IMR-90 (cell line): ENCODE measurements at regions not wholly inside any gene's neighbourhood (a gene's known extent, or its start where the extent isn't known, plus 50 kb on each side); places are given as distances from the start of the nearest gene placed in this dataset.

Source experiments
- ATAC-seq: fragments of 200-7000 bp; cut with Tn5 transposase; 2 replicates; pipeline ENCODE4 v1.9.1; 2020; ENCODE audit warnings: low read depth, mild to moderate bottlenecking, moderate library complexity
- BruUV-seq: library from RNA; stranded (reverse); fragments of 400-500 nt; replicated peaks from 2 replicates; lab custom pipeline; 2021; lab: Mats Ljungman, UMichigan
- CTCF ChIA-PET: fragments of 300-600 bp; formaldehyde crosslinking; extraction: SDS; loops from one replicate; lab custom pipeline; 2021; ENCODE audit warnings: antibody characterized with exemption; lab: Yijun Ruan, JAX
- POLR2A ChIA-PET: fragments of 300-600 bp; sonication (Branson Sonifier 250); formaldehyde crosslinking; loops from one replicate; lab custom pipeline; 2022; ENCODE audit warnings: antibody characterized with exemption; ENCODE audit not compliant: unreplicated experiment; lab: Charles Lee
- DNase-seq: peaks from one replicate; pipeline ENCODE4 v3.0.0; 2013
- H2AFZ ChIP-seq: replicated peaks from 2 replicates; pipeline ENCODE3; 2013; ENCODE audit warnings: low read length, mild to moderate bottlenecking; ENCODE audit not compliant: poor library complexity
- H2AK5ac ChIP-seq: 2 replicates; pipeline ENCODE4 v1.6.1; 2013; ENCODE audit warnings: low read depth, low read length, inconsistent platforms
- H2AK9ac ChIP-seq: replicated peaks from 2 replicates; pipeline ENCODE3; 2013; ENCODE audit warnings: mild to moderate bottlenecking, low read depth, low read length, moderate library complexity; ENCODE audit not compliant: poor library complexity
- H2BK120ac ChIP-seq: 2 replicates; pipeline ENCODE4 v1.6.1; 2013; ENCODE audit warnings: low read depth, low read length, inconsistent platforms
- H2BK15ac ChIP-seq: 3 replicates; pipeline ENCODE4 v1.6.1; 2013; ENCODE audit warnings: low read depth, low read length, inconsistent platforms
- H2BK20ac ChIP-seq: 2 replicates; pipeline ENCODE4 v1.6.1; 2013; ENCODE audit warnings: low read depth, mild to moderate bottlenecking, inconsistent platforms, low read length, moderate library complexity
- H2BK5ac ChIP-seq: 2 replicates; pipeline ENCODE4 v1.6.1; 2013; ENCODE audit warnings: mild to moderate bottlenecking, low read depth, low read length, inconsistent platforms; ENCODE audit not compliant: poor library complexity, severe bottlenecking
- H3K14ac ChIP-seq: replicated peaks from 2 replicates; pipeline ENCODE4 v1.6.1; 2013; ENCODE audit warnings: low read depth, low read length, inconsistent platforms
- H3K18ac ChIP-seq: 2 replicates; pipeline ENCODE4 v1.6.1; 2013; ENCODE audit warnings: low read depth, low read length, control low read depth
- H3K23ac ChIP-seq: 2 replicates; pipeline ENCODE4 v1.6.1; 2013; ENCODE audit warnings: low read depth, low read length, inconsistent platforms
- H3K27ac ChIP-seq: 2 replicates; pipeline ENCODE4 v1.5.1; 2013; ENCODE audit warnings: mild to moderate bottlenecking, control low read depth, low read length; ENCODE audit not compliant: insufficient read depth
- H3K27me3 ChIP-seq: 2 replicates; pipeline ENCODE4 v1.6.1; 2013; ENCODE audit warnings: low read length; ENCODE audit not compliant: control insufficient read depth, insufficient read depth
- H3K36me3 ChIP-seq: 2 replicates; pipeline ENCODE4 v1.6.1; 2013; ENCODE audit warnings: low read length, mixed read lengths; ENCODE audit not compliant: control insufficient read depth, insufficient read depth
- H3K4ac ChIP-seq: 2 replicates; pipeline ENCODE4 v1.6.1; 2013; ENCODE audit warnings: low read depth, low read length, inconsistent platforms
- H3K4me1 ChIP-seq: 2 replicates; pipeline ENCODE4 v1.6.1; 2013; ENCODE audit warnings: low read length, mixed read lengths; ENCODE audit not compliant: control insufficient read depth, insufficient read depth
- H3K4me2 ChIP-seq: 2 replicates; pipeline ENCODE4 v1.6.1; 2013; ENCODE audit warnings: low read depth, mild to moderate bottlenecking, control low read depth, low read length, moderate library complexity
- H3K4me3 ChIP-seq: 2 replicates; pipeline ENCODE4 v1.5.1; 2013; ENCODE audit warnings: low read depth, mild to moderate bottlenecking, control low read depth, low read length, moderate library complexity; ENCODE audit not compliant: insufficient read depth
- H3K56ac ChIP-seq: 2 replicates; pipeline ENCODE4 v1.6.1; 2013; ENCODE audit warnings: low read length, inconsistent platforms; ENCODE audit not compliant: insufficient read depth; ENCODE audit errors: extremely low read depth
- H3K79me1 ChIP-seq, 2 experiments: 2 replicates each; pipeline ENCODE4 v1.6.1; 2013; ENCODE audit warnings: low read length in 2 of 2, inconsistent platforms in 1 of 2, low read depth in 1 of 2
- H3K9ac ChIP-seq: 2 replicates; pipeline ENCODE4 v1.6.1; 2013; ENCODE audit warnings: low read depth, low read length, control low read depth
- H3K9me1 ChIP-seq: 2 replicates; pipeline ENCODE4 v1.6.1; 2013; ENCODE audit warnings: low read length, inconsistent platforms; ENCODE audit not compliant: insufficient read depth
- H3K9me3 ChIP-seq: 2 replicates; pipeline ENCODE4 v1.6.1; 2013; ENCODE audit warnings: low read length; ENCODE audit not compliant: control insufficient read depth, insufficient read depth
- H4K20me1 ChIP-seq: 2 replicates; pipeline ENCODE4 v1.6.1; 2013; ENCODE audit warnings: low read length, inconsistent platforms; ENCODE audit not compliant: insufficient read depth
- H4K5ac ChIP-seq: 2 replicates; pipeline ENCODE4 v1.6.1; 2013; ENCODE audit warnings: mild to moderate bottlenecking, low read depth, low read length, control low read depth
- H4K8ac ChIP-seq, 2 experiments: 2 replicates each; pipeline ENCODE4 v1.6.1; 2013; ENCODE audit warnings: low read depth in 2 of 2, low read length in 2 of 2, control low read depth in 1 of 2, inconsistent platforms in 1 of 2
- H4K91ac ChIP-seq: 2 replicates; pipeline ENCODE4 v1.6.1; 2013; ENCODE audit warnings: low read depth, low read length, inconsistent platforms; ENCODE audit not compliant: insufficient read depth
- BHLHE40 ChIP-seq: fragments of 150-350 bp; IDR thresholded peaks from 2 replicates; pipeline ENCODE4 v1.6.1; 2016; ENCODE audit warnings: mild to moderate bottlenecking, low read depth, low read length
- CEBPB ChIP-seq: IDR thresholded peaks from 2 replicates; pipeline ENCODE4 v1.6.1; 2012; ENCODE audit warnings: low read depth, low read length, improper control_type of control experiment
- CHD1 ChIP-seq: IDR thresholded peaks from 2 replicates; pipeline ENCODE4 v1.6.1; 2012; ENCODE audit warnings: low read depth, low read length, improper control_type of control experiment
- FOS ChIP-seq: fragments of 150-350 bp; IDR thresholded peaks from 2 replicates; pipeline ENCODE4 v1.6.1; 2016; ENCODE audit warnings: low read depth, low read length
- MAFK ChIP-seq: IDR thresholded peaks from 2 replicates; pipeline ENCODE4 v1.6.1; 2012; ENCODE audit warnings: low read depth, low read length, improper control_type of control experiment
- MAZ ChIP-seq: IDR thresholded peaks from 2 replicates; pipeline ENCODE4 v1.6.1; 2012; ENCODE audit warnings: low read depth, mild to moderate bottlenecking, low read length, improper control_type of control experiment, moderate library complexity, borderline replicate concordance
- MXI1 ChIP-seq: IDR thresholded peaks from 2 replicates; pipeline ENCODE4 v1.6.1; 2012; ENCODE audit warnings: low read depth, mild to moderate bottlenecking, low read length, moderate library complexity, borderline replicate concordance
- NFE2L2 ChIP-seq: fragments of 150-350 bp; IDR thresholded peaks from 2 replicates; pipeline ENCODE4 v1.6.1; 2016; ENCODE audit warnings: low read depth, mild to moderate bottlenecking, low read length
- POLR2A ChIP-seq: IDR thresholded peaks from 2 replicates; pipeline ENCODE4 v1.6.1; 2012; ENCODE audit warnings: mild to moderate bottlenecking, low read depth, low read length
- RAD21 ChIP-seq: IDR thresholded peaks from 2 replicates; pipeline ENCODE4 v1.6.1; 2012; ENCODE audit warnings: low read length, improper control_type of control experiment
- RCOR1 ChIP-seq: IDR thresholded peaks from 2 replicates; pipeline ENCODE4 v1.6.1; 2012; ENCODE audit warnings: mild to moderate bottlenecking, low read length, improper control_type of control experiment; ENCODE audit not compliant: insufficient replicate concordance
- RFX5 ChIP-seq: IDR thresholded peaks from 2 replicates; pipeline ENCODE4 v1.8.0; 2012; ENCODE audit warnings: low read depth, mild to moderate bottlenecking, low read length, moderate library complexity
- SMC3 ChIP-seq: fragments of 150-350 bp; IDR thresholded peaks from 2 replicates; pipeline ENCODE4 v1.6.1; 2016; ENCODE audit warnings: low read depth, mild to moderate bottlenecking, antibody characterized with exemption, low read length, moderate library complexity
- USF2 ChIP-seq: fragments of 150-350 bp; IDR thresholded peaks from 2 replicates; pipeline ENCODE4 v1.6.1; 2017; ENCODE audit warnings: mild to moderate bottlenecking, antibody characterized with exemption, low read length, low read depth
- WGBS, 2 experiments: methylation state at CpG; one replicate each; pipeline versions ENCODE4 v1.1.5 to v1.1.7; 2013; ENCODE audit warnings: missing lambda C conversion rate in 2 of 2; ENCODE audit not compliant: insufficient read length in 1 of 2; ENCODE audit errors: extremely low coverage in 2 of 2; 5-methylcytosine and 5-hydroxymethylcytosine counted together
- dilution Hi-C: fragments of 300-500 bp; cut with HindIII; formaldehyde crosslinking; loops from one replicate; pipeline ENCODE4 v1.14.3; 2018; ENCODE audit warnings: low sequenced_read_pairs; ENCODE audit not compliant: unreplicated experiment
- in situ Hi-C: fragments of 300-500 bp; cut with MboI; formaldehyde crosslinking; loops from 3 replicates; pipeline ENCODE4 v1.14.3; 2019; ENCODE audit warnings: low sequenced_read_pairs, inconsistent platforms, mixed read lengths
- intact Hi-C: fragments of 100-400 bp; cut with micrococcal nuclease; formaldehyde crosslinking; loops from 2 replicates; pipeline ENCODE4 v1.10.0; 2022
- TF ChIP-seq, protein P1 (sequence below): conservative IDR thresholded peaks from 2 replicates; pipeline ENCODE4 v1.5.1; 2012; ENCODE audit warnings: mild to moderate bottlenecking, low read depth, low read length, improper control_type of control experiment

DNA sequence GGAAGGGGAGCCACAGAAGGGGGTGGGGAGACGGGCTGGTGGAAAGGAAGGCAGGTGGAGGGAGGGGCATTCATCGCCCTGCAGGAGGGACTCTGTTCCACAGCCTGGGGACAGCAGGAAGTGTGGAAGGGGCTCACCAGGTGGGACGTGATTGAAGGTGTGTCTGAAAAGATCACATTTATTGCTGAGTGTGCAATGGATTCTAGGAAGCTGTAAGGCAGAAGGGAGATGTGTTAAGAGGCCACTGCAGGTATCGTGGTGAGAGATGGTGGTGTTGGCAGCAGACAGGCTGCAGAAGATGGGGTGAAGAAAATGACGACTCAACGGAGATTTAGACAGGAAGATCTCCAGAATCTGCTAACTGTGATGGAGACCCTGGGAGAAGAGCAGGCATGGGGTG, 537.4 kb downstream of the MN1 start:
- dilution Hi-C loops: no loop called here

More for the DNA sequence above, 537.4 kb downstream of the MN1 start:
- ChIA-PET POLR2A (no interaction called here), CTCF (no interaction called here)
- no peak for ATAC-seq
- H3K36me3 ChIP-seq: no peaks in the 10 kb centered on the region
- WGBS, 2 experiments: 68% methylated on average over 6 of the region's 6 CpGs; no CpG with 5 or more reads in 1 of the 2 experiments
- no peak for TF ChIP-seq NFE2L2
- TF ChIP-seq FOS: no peak
- TF ChIP-seq POLR2A: no peak
- no peak for TF ChIP-seq MAZ
- no peak for TF ChIP-seq MAFK
- no peak for TF ChIP-seq SMC3
- TF ChIP-seq BHLHE40: no peak
- no peak for TF ChIP-seq RFX5
- TF ChIP-seq CHD1: no peak
- no peak for TF ChIP-seq CEBPB
- no peak for TF ChIP-seq RCOR1
- TF ChIP-seq RAD21: no peak
- TF ChIP-seq MXI1: no peak
- TF ChIP-seq, protein P1, sequence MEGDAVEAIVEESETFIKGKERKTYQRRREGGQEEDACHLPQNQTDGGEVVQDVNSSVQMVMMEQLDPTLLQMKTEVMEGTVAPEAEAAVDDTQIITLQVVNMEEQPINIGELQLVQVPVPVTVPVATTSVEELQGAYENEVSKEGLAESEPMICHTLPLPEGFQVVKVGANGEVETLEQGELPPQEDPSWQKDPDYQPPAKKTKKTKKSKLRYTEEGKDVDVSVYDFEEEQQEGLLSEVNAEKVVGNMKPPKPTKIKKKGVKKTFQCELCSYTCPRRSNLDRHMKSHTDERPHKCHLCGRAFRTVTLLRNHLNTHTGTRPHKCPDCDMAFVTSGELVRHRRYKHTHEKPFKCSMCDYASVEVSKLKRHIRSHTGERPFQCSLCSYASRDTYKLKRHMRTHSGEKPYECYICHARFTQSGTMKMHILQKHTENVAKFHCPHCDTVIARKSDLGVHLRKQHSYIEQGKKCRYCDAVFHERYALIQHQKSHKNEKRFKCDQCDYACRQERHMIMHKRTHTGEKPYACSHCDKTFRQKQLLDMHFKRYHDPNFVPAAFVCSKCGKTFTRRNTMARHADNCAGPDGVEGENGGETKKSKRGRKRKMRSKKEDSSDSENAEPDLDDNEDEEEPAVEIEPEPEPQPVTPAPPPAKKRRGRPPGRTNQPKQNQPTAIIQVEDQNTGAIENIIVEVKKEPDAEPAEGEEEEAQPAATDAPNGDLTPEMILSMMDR: no peak
- no peak for TF ChIP-seq USF2
- H2BK5ac ChIP-seq: no peak overlapping the region
- peaks cover 33% of the 10 kb centered on the region for H3K27me3 ChIP-seq
- no peak overlapping the region for H2AK9ac ChIP-seq
- no peak overlapping the region for H4K91ac ChIP-seq
- H3K18ac ChIP-seq: no peak overlapping the region
- no peak overlapping the region for H3K9ac ChIP-seq
- no peak overlapping the region for H2BK120ac ChIP-seq
- no peaks in the 10 kb centered on the region for H4K20me1 ChIP-seq
- in situ Hi-C loops: no loop called here
- no peak overlapping the region for H3K4ac ChIP-seq
- no peak overlapping the region for H2BK15ac ChIP-seq
- intact Hi-C loops: no loop called here
- no peak for DNase-seq
- no peak overlapping the region for H2AFZ ChIP-seq
- no peak overlapping the region for H3K4me2 ChIP-seq
- no peak overlapping the region for H3K4me3 ChIP-seq
- H2BK20ac ChIP-seq: no peak overlapping the region
- H2AK5ac ChIP-seq: no peak overlapping the region
- no peaks in the 10 kb centered on the region for H3K9me1 ChIP-seq
- no peak overlapping the region for H4K8ac ChIP-seq
- no peaks in the 10 kb centered on the region for H3K4me1 ChIP-seq
- no peak overlapping the region for H3K27ac ChIP-seq
- H3K79me1 ChIP-seq: no peaks in the 10 kb centered on the region
- H3K56ac ChIP-seq: no peak overlapping the region
- H3K14ac ChIP-seq: no peak overlapping the region
- no peaks in the 10 kb centered on the region; the same call in 1 of the 2 replicates for H3K9me3 ChIP-seq
- no peak overlapping the region for H4K5ac ChIP-seq
- no peak overlapping the region for H3K23ac ChIP-seq
- BruUV-seq: no TSS peak
